ENCODE measurements at regions not wholly inside any gene's neighbourhood (a gene's known extent, or its start where the extent isn't known, plus 50 kb on each side); places are given as distances from the start of the nearest gene placed in this dataset.
"Not testable (repeated sequence)": the region's sequence is repeated elsewhere in the genome, so short reads cannot be mapped to it uniquely, and the experiment has no call there.

- DNase-seq (ENCODE audit: low read depth): peak; percentile 25
These were observed 271.3 kb downstream of the CYRIA start for GRCh38 chr2:16394072-16394985.

DNA sequence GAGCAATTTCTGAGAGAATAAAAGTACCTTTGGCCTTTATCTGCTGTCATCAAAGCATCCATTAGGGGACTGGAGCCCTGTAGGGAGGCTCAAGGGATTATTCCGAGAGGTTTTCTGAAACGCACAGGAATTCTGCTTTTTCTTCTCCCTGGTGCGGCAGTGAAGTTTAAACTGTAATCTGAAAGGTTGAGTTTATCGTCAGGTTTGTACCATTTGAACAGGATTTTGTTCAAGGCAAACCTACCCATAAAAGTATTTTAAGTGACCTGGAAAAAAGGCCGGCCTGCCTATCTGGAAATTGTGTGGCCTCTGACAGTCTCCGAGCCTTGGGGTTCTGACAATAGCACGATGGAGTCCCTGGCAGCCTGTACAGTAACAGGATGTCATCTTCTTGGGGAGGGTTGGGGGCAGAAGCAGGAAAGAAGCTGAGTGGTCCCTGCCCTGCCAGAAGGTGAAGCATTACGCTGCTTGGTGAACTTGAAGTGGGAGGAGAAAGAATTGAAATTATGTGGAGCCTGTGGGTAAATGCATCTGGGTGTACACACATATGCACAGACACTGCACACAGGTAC is 272.0 kb downstream of the CYRIA start:
- DNase-seq (ENCODE audit: low read depth): no peak

- no peak for DNase-seq (ENCODE audit: low read depth)
These were observed 272.8 kb downstream of the CYRIA start for GRCh38 chr2:16392647-16393499.

GRCh38 chr2:16391986-16392385 is 273.6 kb downstream of the CYRIA start:
- DNase-seq (ENCODE audit: low read depth): no peak

DNA sequence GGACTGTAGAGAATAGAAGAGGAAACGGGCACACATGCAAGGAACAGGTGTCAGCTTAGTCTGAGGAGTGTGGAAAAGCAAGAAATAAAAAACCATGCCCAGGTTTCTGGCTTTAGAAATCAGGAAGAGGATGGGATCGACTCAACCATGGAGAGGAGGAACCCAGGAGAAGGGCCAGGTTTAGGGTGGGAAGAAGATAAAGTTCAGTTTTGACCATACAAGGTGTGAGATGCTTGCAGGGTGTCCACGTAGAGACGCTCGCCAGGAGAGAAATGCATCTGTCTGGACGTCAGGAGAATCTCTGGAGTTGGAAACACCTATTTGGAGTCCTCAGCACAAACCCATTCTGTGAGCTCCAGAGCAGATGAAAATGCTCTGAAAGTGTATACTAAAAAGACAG is 275.1 kb downstream of the CYRIA start:
- no peak for DNase-seq (ENCODE audit: low read depth)

- no peak for DNase-seq (ENCODE audit: low read depth)
These were observed 276.0 kb downstream of the CYRIA start for GRCh38 chr2:16389611-16390010.

GRCh38 chr2:16388199-16388830 is 277.3 kb downstream of the CYRIA start:
- DNase-seq (ENCODE audit: low read depth): peak; percentile 83

- no peak for DNase-seq (ENCODE audit: low read depth)
These were observed 278.1 kb downstream of the CYRIA start for GRCh38 chr2:16387461-16387984.

DNA sequence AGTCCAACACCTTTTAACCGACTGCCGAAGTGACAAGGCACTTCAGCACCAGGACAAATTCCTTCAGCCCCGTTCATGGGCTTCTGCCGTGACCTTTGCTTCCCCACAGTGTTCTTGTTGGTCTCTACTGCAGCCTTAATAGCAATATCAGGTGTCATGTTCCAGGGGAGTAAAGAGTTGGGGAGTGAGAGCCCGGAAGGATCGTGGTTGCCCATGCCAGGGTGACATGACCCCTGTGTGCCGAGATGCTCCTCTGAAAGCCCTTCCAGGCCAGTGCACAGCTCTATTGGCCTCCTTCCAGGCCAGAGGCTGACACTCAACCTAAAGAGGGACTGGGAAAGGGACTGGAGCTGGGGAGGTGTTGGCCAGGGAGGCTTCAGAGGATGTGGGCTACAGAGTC is 279.2 kb downstream of the CYRIA start:
- no peak for DNase-seq (ENCODE audit: low read depth)

DNA sequence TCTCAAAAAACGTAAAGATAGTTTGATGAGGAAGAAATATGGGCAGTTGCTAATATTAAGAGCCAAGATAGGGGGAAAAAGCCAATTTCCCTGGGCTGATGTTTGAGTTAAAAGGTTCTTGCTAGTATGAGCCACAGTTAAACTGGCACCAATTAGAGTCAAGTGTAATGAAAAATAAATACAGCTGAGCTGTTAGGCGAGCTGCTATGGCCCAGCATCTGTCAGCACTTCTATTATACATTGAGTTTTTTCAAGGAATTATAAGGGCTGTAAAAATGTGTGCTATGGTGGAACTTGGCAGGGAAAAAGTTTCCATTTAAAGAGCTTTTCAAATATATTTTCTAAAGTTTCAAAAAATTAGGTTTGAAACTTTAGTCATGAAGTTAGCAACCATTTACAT is 279.6 kb downstream of the CYRIA start:
- DNase-seq (ENCODE audit: low read depth): no peak

- DNase-seq (ENCODE audit: low read depth): no peak
These were observed 280.3 kb downstream of the CYRIA start for GRCh38 chr2:16385341-16385740.

GRCh38 chr2:16383411-16383810 is 282.2 kb downstream of the CYRIA start:
- no peak for DNase-seq (ENCODE audit: low read depth)

DNA sequence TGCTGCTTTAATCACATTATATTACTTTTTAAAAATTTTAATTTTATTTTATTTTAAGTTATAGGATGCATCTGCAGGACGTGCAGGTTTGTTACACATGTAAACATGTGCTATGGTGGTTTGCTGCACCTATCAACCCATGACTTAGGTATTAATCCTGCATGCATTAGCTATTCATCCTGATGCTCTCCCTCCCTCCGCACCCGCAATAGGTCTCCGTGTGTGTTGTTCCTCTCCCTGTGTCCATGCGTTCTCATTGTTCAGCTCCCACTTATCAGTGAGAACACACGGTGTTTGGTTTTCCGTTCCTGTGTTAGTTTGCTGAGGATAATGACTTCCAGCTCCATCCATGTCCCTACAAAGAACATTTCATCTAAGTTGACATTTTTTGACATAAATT is 283.2 kb downstream of the CYRIA start:
- DNase-seq (ENCODE audit: low read depth): no peak

- no peak for DNase-seq (ENCODE audit: low read depth)
These were observed 284.1 kb downstream of the CYRIA start for GRCh38 chr2:16381511-16381910.

GRCh38 chr2:16379901-16380300 is 285.7 kb downstream of the CYRIA start:
- not testable (repeated sequence) for DNase-seq (ENCODE audit: low read depth)

GRCh38 chr2:16379061-16379460 is 286.6 kb downstream of the CYRIA start:
- DNase-seq (ENCODE audit: low read depth): not testable (repeated sequence)

GRCh38 chr2:16378031-16378430 is 287.6 kb downstream of the CYRIA start:
- no peak for DNase-seq (ENCODE audit: low read depth)

DNA sequence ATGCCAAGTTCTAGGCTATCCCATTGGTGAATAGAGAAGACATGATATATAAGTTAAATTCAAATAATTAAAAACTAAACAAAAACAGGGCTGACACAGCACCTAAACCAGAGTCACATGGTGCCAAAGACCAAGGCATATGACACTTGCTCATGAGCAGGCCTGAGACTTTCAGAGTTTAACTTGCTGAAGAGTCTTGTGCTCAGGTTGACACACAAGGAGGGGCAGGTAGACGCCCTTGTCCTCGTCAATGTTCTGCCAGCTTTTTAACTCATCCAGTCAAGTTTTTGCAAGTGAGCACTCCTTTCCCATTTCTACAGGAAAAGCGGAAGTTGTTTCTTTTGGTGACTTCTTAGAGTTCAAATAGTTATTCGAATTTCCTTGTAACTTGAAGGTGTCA is 289.7 kb downstream of the CYRIA start:
- DNase-seq (ENCODE audit: low read depth): no peak

DNA sequence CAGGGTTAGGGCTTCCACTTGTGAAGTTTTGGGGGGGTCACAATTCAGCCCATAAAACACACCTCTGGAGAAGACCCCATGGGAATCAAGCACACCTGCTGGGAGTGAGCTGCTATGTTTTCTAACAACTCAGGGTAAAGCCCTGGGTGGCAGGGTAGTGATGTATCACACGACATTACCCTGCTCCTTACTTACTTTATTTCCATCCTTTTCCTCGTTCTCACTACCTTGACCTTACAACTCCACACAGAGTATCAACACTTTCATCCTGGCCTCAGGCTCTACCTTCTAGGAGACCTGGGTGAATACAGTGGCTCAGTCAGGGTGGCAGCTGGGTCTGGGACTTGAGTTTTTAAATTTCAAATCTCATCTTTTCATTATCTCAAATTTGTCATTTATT is 290.3 kb downstream of the CYRIA start:
- no peak for DNase-seq (ENCODE audit: low read depth)

- DNase-seq (ENCODE audit: low read depth): no peak
These were observed 291.0 kb downstream of the CYRIA start for GRCh38 chr2:16374671-16375070.

GRCh38 chr2:16373341-16373740 is 292.3 kb downstream of the CYRIA start:
- DNase-seq (ENCODE audit: low read depth): no peak

GRCh38 chr2:16371751-16372150 is 293.9 kb downstream of the CYRIA start:
- no peak for DNase-seq (ENCODE audit: low read depth)

All from Daoy (cell line).